SHP77 (cell line): ENCODE measurements at regions not wholly inside any gene's neighbourhood (a gene's known extent, or its start where the extent isn't known, plus 50 kb on each side); places are given as distances from the start of the nearest gene placed in this dataset.
"Not testable (repeated sequence)": the region's sequence is repeated elsewhere in the genome, so short reads cannot be mapped to it uniquely, and the experiment has no call there.

Source experiments
- DNase-seq, 2 experiments: peaks; one replicate each; lab custom pipeline; 2025; lab: John Stamatoyannopoulos, UW

- no peak for DNase-seq
Measured at GRCh38 chr5:54821445-54822323, 163.7 kb downstream of the ESM1 start.

GRCh38 chr5:54820346-54821134, 164.9 kb downstream of the ESM1 start:
- DNase-seq = no peak

GRCh38 chr5:54807421-54807820, 178.0 kb downstream of the ESM1 start:
- no peak for DNase-seq

GRCh38 chr5:54804521-54804920, 180.9 kb downstream of the ESM1 start:
- no peak for DNase-seq

GRCh38 chr5:54804086-54804485, 181.3 kb downstream of the ESM1 start:
- no peak for DNase-seq

GRCh38 chr5:54803471-54804011, 181.9 kb downstream of the ESM1 start:
- no peak for DNase-seq

GRCh38 chr5:54799645-54800044, 185.7 kb downstream of the ESM1 start:
- DNase-seq = no peak

GRCh38 chr5:54795777-54796176, 189.6 kb downstream of the ESM1 start:
- no peak for DNase-seq

GRCh38 chr5:54795284-54795683, 190.1 kb downstream of the ESM1 start:
- no peak for DNase-seq

- no peak for DNase-seq
Measured at GRCh38 chr5:54794135-54794975, 191.0 kb downstream of the ESM1 start.

GRCh38 chr5:54793468-54794134, 191.8 kb downstream of the ESM1 start:
- no peak for DNase-seq

GRCh38 chr5:54792611-54793404, 192.6 kb downstream of the ESM1 start:
- no peak for DNase-seq

- DNase-seq = not testable (repeated sequence)
Measured at GRCh38 chr5:54787910-54788309, 197.5 kb downstream of the ESM1 start.

GRCh38 chr5:54785729-54786591, 199.4 kb downstream of the ESM1 start:
- no peak for DNase-seq

- no peak for DNase-seq
Measured at GRCh38 chr5:54778783-54779182, 206.6 kb downstream of the ESM1 start.

- DNase-seq = no peak
Measured at GRCh38 chr5:54775645-54776044, 209.7 kb downstream of the ESM1 start.

- DNase-seq = no peak
Measured at GRCh38 chr5:54774281-54775170, 210.9 kb downstream of the ESM1 start.

GRCh38 chr5:54772684-54773083, 212.7 kb downstream of the ESM1 start:
- DNase-seq = no peak

- DNase-seq = no peak
Measured at GRCh38 chr5:54772231-54772630, 213.2 kb downstream of the ESM1 start.
